Kidney capillary endothelial cell (primary cell): ENCODE measurements at regions not wholly inside any gene's neighbourhood (a gene's known extent, or its start where the extent isn't known, plus 50 kb on each side); places are given as distances from the start of the nearest gene placed in this dataset.
"Not testable (repeated sequence)": the region's sequence is repeated elsewhere in the genome, so short reads cannot be mapped to it uniquely, and the experiment has no call there.

ENCODE experiments used
- DNase-seq: peaks from one replicate; pipeline ENCODE4 v3.0.0-alpha.2; 2018; ENCODE audit warnings: low spot score

DNA sequence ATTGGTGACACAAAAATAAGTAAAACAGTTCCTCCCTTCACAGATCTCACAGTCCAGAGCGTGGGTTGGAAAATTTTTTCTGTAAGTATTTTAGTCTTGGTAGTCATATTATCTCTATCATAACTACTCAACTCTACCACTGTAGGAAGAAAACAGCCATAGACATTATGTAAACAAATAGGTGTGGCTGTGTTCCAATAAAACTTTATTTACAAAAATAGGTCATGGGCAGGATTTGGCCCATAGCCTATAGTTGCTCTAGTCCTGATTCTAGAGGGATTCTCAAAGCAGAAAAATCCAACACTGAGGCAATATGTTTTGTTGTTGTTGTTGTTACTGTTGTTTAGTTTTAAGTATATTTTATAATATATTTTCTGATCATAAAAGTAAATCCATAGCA, 206.1 kb upstream of the GADL1 start:
- no peak for DNase-seq

DNA sequence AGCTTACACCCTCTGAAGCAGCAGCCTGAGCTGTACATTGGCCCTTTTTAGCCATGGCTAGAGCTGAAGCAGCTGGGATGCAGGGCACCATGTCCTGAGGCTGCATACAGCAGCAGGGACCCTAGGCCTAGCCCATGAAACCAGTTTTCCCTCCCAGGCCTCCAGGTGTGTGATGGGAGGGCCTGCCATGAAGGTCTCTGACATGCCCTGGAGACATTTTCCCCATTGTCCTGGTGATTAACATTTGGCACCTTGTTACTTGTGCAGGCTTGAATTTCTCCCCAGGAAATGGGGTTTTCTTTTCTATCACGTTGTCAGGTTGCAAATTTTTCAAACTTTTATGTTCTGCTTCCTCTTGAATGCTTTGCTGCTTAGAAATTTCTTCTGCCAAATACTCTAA, 206.8 kb upstream of the GADL1 start:
- not testable (repeated sequence) for DNase-seq

DNA sequence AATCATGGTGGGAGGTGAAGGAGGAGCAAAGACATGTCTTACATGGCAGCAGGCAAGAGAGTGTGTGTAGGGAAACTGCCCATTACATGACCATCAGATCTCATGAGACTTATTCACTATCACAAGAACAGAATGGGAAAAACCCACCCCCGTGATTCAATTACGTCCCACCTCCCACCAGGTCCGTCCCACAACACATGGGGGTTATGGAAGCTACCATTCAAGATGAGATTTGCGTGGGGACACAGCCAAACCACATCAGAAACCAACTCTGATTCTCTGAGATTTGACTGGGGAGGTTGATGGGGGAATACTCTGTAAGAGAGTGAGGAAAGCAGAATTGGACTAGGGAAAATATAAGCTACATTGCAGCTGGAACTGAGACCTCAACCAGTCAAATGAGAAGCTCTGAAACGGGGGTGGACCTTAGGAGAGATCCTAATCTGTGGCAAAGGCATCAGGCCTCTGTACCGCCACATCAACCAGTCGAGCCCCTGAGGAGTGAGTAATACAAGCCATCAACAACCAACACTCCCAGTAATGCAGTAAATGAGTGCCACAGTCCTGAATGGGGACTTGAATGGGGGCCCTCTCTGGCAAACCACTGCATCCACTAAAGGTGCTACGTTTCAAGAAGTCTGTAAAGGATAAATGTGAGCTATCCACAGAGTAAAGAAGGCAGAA, 207.9 kb upstream of the GADL1 start:
- no peak for DNase-seq

DNA sequence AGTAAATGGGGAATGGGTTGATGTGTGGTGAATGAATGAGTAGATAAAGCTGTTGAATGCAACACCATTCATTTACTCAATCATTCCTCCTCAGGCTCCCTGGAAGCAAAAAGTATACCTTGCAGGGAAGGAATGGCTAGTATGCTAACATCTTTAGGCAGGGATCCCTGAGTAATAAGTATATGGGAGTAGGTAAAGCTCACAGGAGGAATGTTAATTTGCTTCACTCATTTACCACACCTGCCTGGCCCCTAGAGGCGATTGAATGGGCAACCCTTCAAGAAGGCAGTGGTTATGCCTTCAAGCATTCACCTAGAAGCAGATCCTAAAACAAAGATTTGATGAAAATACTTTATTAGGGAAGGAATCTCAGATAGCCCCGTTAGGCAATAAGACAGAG, 208.7 kb upstream of the GADL1 start:
- DNase-seq: no peak

DNA sequence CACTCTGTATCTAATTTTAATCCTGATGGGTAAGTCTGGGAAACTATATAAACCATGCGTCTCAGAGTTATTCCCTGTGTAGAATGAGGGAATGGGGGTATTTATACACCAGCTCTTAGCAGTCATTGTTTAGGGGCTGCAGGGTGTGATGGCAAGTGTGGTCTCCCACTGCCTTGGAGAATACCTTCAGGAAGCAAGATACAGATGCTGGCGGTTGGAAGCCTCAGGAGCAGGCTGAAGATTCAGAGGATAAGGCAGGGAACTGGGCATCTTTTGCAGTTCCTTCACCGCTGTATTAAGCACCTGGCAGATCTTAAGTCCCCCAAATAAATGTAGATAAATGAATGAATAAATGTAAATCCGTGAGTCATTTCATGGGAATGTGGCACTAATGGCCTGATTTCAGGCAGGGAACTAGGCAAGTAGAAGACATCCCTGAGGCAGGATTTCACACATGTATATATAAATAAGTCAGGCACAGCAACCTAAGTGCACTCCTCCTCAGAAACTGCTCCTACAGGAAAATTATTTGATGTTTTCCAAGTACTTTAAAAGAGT, 209.2 kb upstream of the GADL1 start:
- no peak for DNase-seq

DNA sequence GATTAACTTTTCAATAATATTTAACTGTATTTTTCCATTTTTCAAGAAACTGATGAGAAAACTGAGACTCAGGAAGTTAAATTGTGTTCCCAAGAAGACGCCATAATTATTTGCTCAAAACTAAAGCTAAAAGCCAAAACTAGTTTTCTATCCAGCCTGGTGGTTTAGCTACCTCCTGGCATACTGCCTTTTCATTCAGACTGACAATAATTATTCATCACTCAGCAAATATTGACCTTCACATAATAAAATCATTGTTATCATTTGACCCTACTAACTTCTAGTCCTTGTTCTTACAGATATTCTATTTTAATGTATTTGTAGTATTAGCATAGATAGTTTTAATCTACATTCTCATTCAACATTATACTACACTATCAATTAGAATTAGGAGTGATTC, 210.6 kb upstream of the GADL1 start:
- no peak for DNase-seq

DNA sequence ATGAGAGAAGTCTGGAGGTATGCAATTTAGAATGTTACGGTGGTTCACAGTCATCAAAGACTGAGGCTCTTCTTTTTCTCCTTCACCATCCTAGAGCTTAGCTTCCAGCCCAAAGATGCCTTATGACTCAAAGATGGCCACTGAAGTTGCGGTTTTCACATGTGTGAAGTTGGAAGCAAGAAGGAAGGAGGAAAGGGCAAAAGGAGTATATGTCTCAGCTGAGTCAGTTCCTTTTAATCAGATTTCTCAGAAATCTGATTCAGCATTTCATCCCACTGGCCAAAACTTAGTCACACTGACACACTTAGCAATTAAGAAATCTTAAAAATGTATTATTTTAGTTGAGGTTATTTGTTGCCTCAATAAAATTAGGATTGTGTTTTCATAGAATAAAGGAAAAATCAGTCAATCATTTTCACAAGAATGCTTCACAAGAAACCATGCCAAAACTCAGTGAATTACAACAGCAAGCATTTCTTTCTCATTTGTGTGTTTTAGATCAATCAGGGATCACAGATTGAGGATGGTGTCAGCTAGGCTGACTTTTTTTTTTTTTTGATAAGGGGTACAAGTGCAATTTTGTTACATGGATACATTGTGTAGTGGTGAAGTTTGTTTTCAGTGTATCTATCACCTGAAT, 211.1 kb upstream of the GADL1 start:
- DNase-seq: no peak

DNA sequence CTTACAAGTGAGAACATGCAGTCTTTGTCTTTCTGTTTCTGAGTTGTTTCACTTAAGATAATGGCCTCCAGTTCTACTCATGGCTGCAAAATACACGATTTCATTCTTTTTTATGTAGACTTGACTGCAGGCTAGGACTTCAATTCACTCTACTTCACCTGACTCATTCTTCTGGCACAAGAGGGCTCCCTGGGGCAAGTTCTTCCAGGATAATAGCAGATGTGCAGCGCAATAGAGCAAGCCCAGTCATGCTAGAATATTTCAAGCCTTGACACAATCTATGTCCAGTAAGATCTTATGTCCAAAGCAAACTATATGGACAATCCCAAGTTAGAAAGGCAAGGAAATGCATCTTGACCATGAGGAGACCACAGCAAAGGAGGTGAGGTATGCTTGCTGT, 211.7 kb upstream of the GADL1 start:
- no peak for DNase-seq

DNA sequence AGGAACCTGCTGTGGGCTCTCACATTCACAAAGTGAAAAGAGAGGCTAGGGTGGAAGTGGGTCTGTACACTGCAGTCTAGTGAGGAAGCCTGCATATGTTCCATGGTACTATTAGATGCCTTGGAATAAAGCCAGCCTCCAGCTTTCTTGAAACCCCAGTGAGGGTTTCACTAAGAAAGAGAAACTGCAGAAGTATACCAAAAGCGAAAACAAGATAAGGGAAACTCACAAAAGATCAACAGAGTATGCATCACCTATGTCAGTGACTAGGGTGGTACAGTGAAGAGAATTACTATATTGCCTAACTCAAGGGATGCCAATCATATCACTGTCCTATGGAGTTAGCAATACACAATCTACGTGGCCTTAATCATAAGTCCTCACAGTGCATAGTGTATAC, 212.5 kb upstream of the GADL1 start:
- DNase-seq: no peak

DNA sequence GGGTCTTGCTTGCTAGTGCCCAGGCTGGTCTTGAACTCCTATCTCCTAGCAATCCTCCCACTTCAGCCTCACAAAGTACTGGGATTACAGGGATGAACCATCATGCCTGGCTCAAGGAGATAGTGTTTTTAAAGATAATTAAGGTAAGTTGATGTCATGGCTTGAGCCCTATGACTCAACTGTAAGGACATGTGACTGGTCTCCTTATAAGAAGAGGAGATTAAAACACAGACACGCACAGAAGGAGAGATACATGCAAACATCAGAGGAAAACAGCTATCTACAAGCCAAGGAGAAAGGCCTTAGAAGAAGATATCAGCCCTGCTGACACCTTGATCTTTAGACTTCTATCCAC, 220.4 kb upstream of the GADL1 start:
- DNase-seq: no peak

DNA sequence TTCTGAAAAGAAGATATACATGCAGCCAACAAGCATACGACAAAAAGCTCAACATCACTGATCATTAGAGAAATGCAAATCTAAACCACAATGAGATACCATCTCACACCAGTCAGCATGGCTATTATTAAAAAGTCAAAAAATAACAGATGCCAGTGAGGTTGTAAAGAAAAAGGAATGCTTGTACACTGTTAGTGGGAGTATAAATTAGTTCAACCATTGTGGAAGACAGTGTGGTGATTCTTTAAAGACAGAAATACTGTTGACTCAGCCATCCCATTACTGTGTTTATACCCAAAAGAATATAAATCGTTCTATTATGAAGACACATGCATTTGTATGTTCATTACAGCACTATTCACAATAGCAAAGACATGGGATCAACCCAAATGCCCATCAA, 221.1 kb upstream of the GADL1 start:
- not testable (repeated sequence) for DNase-seq

DNA sequence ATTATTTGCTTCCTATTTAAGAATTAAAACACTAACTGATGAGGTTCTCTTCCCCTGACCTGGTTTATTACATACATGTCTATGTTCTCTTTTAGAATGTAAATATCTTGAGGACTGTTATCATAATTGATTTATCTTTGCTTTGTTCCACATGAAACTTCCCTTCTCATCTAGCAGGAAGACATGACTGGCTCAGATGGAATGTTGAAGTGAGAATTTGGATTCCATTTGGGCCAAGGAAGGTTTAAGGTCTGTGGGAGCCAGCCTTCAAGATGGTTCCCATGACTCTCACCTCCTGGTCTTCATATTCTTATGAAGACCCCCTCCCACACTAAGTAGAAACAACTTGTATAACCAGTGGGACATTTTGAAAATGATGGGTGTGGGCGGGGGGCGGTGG, 222.2 kb upstream of the GADL1 start:
- DNase-seq: peak; percentile 12

DNA sequence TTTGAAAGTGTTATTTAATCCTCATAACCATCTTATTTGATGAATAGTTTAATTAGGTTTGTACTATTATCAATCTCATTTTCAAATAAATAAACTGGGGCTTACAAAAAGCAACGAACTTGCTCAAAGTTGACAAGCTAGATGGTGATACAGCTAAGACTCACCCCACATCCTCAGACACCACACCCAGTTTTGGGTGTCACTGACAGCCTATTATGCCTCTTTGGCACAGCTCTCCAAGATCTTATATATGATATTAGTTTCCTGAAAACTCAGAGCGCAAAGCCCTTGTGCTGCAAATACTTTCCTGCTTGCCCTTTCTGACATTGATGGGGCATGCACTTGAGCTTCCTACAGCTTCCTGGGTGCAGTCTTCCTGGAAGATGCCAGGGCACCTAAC, 223.4 kb upstream of the GADL1 start:
- no peak for DNase-seq

DNA sequence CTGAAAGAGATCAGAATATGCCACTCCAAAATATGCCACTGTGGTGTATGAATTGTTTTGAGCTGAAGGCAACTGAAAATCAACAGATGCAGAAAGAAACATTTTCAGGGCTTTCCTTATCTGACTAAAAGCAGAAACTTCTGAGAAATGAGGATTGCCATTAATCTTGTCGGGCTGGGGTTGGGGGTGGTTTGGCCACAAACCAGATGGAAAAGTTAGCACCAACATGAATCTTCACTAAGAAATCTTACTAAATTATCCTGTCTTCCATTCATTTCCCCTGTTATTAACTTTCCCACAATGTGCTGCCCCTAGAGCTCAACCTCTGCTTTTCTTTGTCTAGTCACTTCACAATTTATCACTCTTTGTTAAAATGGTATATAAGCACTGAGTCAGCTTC, 229.9 kb upstream of the GADL1 start:
- DNase-seq: no peak

DNA sequence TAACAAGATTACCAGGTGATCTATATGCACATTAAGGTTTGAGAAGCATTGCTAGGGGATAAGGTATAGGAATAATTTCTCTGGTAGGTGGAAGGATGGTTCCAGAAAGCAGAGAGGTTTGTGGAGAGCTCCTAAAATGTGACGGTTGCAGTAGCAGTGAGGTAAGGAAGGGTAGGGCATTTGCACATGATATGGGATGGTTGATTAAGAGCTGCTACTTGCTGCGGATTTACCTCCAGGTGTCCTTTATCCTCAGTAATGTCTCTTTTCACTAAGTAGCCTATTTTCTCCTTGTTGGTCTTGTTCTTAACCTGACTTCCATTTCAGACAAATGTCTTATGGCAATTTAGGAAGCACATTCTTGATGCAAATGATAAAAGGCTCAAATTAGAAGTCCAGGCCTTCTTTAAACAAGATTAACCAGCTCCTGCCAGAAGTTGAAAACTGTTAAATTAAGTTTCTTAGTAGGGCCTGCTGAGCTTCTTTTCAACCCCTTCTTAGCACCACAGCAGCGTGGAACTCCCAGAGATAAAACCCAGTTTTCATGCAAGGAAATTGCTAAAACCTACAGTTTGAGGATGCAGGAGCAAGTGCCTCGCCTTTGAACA, 231.1 kb upstream of the GADL1 start:
- DNase-seq: no peak

DNA sequence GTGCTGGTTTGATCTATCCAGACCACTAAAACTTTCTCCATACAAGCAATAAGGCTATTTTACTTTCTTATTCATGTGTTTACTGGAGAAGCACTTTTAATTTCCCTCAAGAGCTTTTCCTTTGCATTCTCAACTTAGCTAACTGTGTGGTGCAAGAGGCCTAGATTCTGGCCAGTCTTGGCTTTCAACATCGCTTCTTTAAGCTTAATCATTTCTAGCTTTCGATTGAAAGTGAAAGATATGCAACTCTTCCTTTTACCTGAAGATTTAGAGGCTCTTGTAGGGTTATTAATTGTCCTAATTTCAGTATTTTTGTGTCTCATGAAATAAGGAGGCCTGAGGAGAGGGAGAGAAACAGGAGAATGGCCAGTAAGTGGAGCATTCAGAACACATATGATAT, 234.8 kb upstream of the GADL1 start:
- DNase-seq: no peak

DNA sequence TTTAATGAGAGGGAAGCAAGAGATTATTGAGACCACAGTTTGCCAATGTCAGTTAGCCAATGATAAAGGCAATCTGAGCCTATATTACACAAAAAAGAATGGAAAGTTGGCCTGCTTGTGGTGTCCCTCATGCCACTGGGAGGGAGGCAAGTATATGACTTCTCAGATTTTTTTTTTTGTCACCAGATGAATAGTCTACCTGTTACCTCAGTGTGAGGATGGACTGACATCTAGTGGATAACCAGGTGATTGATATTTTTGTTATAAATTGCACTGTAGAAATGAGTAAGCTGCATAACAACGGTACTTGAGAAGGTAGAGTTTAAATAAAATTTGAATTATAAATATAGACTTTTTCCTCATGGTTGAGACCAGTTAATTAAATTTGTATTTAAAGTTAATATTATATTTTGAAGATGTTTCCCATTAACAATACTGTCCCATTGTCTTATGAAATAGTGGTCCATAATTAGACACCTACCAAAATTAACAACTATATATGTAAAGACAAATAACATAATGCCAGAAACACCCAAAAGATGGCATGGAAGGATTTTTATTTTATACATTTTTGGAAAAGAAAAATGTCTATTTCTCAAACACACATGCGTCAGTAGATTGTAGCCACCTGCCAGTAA, 237.8 kb upstream of the GADL1 start:
- DNase-seq: peak; percentile 44

DNA sequence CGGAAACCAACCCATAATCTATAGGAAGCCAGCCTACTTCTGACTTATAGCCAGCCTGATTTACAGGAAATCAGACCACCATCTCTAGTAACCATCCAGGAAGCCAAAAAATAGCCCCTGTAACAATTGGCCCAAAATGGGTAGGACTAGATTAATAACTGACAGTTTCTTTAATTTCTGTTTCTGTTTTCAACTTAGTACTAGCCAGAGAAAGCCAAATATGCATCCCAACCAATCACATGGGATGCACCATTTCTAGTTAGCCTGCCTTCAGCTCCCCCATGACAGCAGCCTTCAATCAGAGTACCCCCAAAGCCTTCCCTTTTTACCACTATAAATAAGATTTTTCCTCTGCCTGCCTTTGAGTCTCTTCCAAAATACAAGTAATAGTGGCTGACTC, 239.1 kb upstream of the GADL1 start:
- no peak for DNase-seq

DNA sequence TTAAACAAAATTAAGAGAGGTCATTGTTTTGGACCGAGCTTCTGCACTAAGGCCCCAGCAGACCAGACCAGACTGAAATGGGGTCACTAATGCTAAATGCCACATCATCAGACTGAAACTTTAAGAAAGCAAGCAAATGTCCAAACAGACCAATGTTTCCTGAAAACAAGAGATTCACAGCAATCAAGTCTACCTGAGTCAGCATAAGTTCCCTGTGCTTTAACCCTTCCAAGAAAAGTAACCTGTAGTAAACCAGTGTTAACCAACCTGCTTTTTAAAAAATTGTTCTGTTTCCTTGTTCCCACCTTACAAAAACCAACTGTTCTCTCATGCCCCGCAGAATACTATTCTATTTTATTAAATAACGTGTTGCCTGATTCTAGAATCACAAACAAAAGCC, 241.1 kb upstream of the GADL1 start:
- DNase-seq: no peak

DNA sequence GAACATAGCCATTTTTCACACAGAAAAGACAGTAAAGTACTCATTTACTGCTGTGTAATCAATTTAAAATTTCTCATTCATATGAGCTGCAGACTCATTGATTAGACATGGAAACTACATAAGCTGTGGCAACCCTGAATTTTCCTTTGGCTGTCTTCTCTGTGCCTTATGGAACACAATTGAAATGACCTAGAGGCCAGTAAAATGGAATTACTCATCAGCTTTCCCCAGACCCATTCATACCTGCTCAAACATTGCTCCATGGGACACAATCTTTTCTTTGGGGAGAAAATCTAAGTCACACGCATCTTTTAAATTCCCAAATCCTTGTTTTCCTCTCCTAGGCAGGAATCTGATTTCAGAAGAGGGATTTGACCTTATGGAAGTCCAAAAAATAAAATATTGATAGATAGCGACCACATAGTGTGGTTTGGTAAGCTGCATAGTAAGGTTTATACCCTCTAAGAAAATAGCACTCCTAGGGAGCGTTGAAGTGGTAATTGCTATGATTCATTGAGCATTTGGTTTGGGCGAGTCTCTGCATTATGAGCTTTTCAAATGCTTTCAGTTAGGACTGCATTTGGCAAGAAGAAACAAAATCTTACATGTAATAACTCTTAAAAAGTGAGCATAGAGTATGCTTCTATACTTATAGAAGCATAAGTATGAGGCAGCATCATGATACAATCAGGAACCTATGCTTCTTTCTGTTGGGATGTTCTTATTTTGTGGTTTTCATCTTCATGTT, 243.4 kb upstream of the GADL1 start:
- no peak for DNase-seq

DNA sequence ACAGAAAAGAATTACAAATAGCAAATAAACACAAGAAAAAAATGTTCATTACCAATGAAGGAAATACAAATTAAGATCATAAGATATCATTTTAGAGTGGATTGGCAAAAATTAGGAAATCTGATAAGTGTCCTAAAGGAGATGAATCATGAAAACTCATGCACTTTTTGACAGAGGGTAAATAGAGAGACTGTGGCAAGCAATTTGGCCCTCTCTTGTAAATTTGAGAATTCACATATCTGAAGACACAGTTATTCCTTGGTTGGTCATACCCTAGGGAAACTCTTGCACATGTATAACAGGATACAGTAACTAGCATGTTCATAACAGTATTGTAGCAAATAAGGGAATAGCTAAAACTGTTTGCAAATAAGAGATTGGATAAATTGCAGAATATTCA, 246.0 kb upstream of the GADL1 start:
- DNase-seq: no peak

DNA sequence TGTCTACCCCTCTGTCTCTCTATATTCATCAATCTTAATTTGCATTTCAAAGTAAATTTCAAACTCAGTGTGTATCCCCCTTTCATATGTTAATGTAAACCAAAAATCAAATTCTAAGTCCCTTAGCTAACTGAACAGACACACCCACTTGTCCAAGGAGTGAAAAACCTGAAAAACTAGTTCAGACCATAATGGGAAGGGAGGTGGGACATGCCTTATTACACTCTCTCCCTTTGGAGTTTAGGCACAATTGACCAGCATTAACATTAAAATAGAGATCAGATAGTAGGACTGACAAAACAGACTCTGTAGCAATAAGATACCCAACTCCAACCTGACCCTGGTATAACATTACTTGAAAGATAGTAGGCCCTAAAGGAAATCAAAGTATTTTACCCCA, 247.7 kb upstream of the GADL1 start:
- DNase-seq: no peak
